IPS-18a (cell line): ENCODE measurements at regions not wholly inside any gene's neighbourhood (a gene's known extent, or its start where the extent isn't known, plus 50 kb on each side); places are given as distances from the start of the nearest gene placed in this dataset.
A peak's percentile ranks its signal among the peaks of the same experiment; 100 is the strongest.

Source experiments
- H3K27ac ChIP-seq: one replicate; pipeline ENCODE4 v1.5.1; 2013; ENCODE audit warnings: low read length
- H3K27me3 ChIP-seq: one replicate; pipeline ENCODE4 v1.6.1; 2013; ENCODE audit warnings: mild to moderate bottlenecking, low read length; ENCODE audit not compliant: control insufficient read depth, insufficient read depth
- H3K36me3 ChIP-seq: one replicate; pipeline ENCODE4 v1.6.1; 2013; ENCODE audit warnings: low read depth, low read length; ENCODE audit not compliant: control insufficient read depth
- H3K4me1 ChIP-seq: one replicate; pipeline ENCODE4 v1.6.1; 2013; ENCODE audit warnings: low read depth, low read length; ENCODE audit not compliant: control insufficient read depth
- H3K4me3 ChIP-seq: one replicate; pipeline ENCODE4 v1.5.1; 2013; ENCODE audit warnings: low read length
- H3K9ac ChIP-seq: one replicate; pipeline ENCODE4 v1.6.1; 2013; ENCODE audit warnings: mild to moderate bottlenecking, low read length, moderate library complexity
- H3K9me3 ChIP-seq: one replicate; pipeline ENCODE4 v1.6.1; 2013; ENCODE audit warnings: low read depth, low read length; ENCODE audit not compliant: control insufficient read depth

GRCh38 chr18:32851936-32852335 lies 79.1 kb upstream of the KLHL14 start:
- Histone ChIP-seq H3K27ac (no peak overlapping the region), H3K4me3 (no peak overlapping the region), H3K27me3 (no peaks in the 10 kb centered on the region), H3K36me3 (no peaks in the 10 kb centered on the region), H3K9me3 (no peaks in the 10 kb centered on the region), H3K4me1 (peaks cover 16% of the 10 kb centered on the region), H3K9ac (no peak overlapping the region)

DNA sequence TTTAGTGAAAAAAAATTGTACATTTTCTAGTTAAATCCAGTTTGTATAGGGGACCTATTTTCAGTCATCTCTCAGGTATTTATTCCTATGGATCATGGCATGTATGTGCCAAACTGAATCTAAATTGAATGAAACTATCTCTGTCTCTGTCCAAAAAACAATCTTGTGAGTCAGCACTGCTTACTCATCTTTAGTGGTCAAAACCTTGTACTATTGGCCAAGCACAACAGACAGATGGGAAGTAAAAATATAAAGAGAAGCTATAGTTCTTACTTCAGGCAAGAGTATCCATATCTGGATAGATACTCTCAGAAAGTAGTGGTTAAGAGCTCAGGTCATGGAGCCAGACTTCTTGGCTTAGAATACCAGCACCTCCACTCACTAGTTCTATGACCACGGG lies 76.0 kb upstream of the KLHL14 start:
- Histone ChIP-seq H3K27ac (no peak overlapping the region), H3K4me1 (peaks cover 17% of the 10 kb centered on the region), H3K27me3 (no peaks in the 10 kb centered on the region), H3K9ac (no peak overlapping the region), H3K9me3 (no peaks in the 10 kb centered on the region), H3K4me3 (no peak overlapping the region), H3K36me3 (no peaks in the 10 kb centered on the region)

GRCh38 chr18:32847691-32848090 lies 74.9 kb upstream of the KLHL14 start:
- no peaks in the 10 kb centered on the region for H3K9me3 ChIP-seq
- no peak overlapping the region for H3K9ac ChIP-seq
- no peak overlapping the region for H3K27ac ChIP-seq
- no peaks in the 10 kb centered on the region for H3K36me3 ChIP-seq
- no peaks in the 10 kb centered on the region for H3K27me3 ChIP-seq
- peaks cover 17% of the 10 kb centered on the region for H3K4me1 ChIP-seq
- H3K4me3 ChIP-seq = peak overlapping the region; percentile 13

- Histone ChIP-seq H3K4me1 (peaks cover 17% of the 10 kb centered on the region), H3K27me3 (no peaks in the 10 kb centered on the region), H3K9ac (no peak overlapping the region), H3K4me3 (no peak overlapping the region), H3K9me3 (no peaks in the 10 kb centered on the region), H3K27ac (no peak overlapping the region), H3K36me3 (no peaks in the 10 kb centered on the region)
Observed at GRCh38 chr18:32846896-32847295, 74.1 kb upstream of the KLHL14 start.

DNA sequence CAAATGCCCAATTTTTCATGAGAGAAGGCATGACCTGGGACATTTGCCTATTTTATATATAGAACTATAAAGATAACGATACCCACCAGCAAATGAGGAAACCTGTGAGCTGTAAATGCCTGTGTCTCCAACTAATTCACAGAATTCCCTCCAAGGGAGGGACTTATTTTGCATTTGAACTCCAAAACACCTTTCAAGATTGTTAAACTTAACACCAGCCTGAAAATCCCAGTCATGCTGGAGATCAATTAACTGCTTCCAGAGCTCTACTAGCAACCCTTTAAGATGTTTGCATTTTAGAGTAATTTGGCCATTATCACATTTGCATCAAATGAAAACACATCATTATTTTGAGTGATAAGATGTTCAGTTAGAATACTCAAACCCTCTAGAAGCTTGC lies 68.1 kb upstream of the KLHL14 start:
- no peaks in the 10 kb centered on the region for H3K9me3 ChIP-seq
- H3K4me1 ChIP-seq = peaks cover 12% of the 10 kb centered on the region
- no peak overlapping the region for H3K9ac ChIP-seq
- no peak overlapping the region for H3K27ac ChIP-seq
- H3K36me3 ChIP-seq = no peaks in the 10 kb centered on the region
- H3K27me3 ChIP-seq = no peaks in the 10 kb centered on the region
- H3K4me3 ChIP-seq = peak overlapping the region; percentile 13

GRCh38 chr18:32835951-32836350 lies 63.1 kb upstream of the KLHL14 start:
- H3K27ac ChIP-seq = no peak overlapping the region
- H3K27me3 ChIP-seq = no peaks in the 10 kb centered on the region
- no peak overlapping the region for H3K9ac ChIP-seq
- no peak overlapping the region for H3K4me3 ChIP-seq
- H3K36me3 ChIP-seq = no peaks in the 10 kb centered on the region
- peaks cover 5% of the 10 kb centered on the region for H3K4me1 ChIP-seq
- no peaks in the 10 kb centered on the region for H3K9me3 ChIP-seq

DNA sequence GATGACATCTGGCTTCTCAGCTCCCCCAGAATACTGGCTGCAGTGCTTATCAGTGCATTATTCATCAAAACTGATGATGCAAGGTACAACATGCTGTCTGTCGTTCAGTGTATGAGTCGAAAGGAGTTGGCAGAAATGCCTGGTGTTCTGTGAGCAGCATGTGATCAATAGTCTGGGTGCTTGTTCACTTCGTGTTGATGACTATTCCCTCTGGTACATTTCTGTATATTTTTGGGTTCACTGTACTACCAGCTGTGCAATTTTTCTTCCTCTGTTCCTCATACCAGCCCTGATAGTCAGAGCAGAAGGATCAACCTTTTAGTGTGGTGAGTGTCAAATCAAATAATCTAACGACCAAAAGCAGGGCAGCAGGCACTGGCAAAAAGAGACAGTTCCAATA lies 59.0 kb upstream of the KLHL14 start:
- no peaks in the 10 kb centered on the region for H3K4me1 ChIP-seq
- no peaks in the 10 kb centered on the region for H3K27me3 ChIP-seq
- no peaks in the 10 kb centered on the region for H3K36me3 ChIP-seq
- H3K9me3 ChIP-seq = no peaks in the 10 kb centered on the region
- H3K4me3 ChIP-seq = no peak overlapping the region
- H3K27ac ChIP-seq = no peak overlapping the region
- H3K9ac ChIP-seq = no peak overlapping the region

DNA sequence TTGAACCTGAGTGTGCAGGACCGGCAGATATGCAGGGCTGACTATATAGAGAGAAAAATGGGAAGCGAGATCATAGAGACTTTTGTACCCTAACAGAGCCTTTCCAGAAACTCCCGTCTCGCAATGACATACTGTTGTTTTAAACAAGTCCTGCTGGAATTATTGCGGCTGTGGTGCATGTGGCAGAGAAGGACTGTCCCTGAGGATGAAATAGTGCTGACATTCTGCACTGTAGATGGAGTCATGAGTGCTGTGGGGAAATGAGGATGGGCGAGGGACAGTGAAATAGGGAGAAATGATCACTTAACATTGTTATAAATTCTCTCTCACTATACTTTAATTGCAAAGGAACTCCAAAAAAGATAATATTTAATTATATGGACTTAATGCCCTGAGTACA lies 50.4 kb upstream of the KLHL14 start:
- no peak overlapping the region for H3K4me3 ChIP-seq
- no peaks in the 10 kb centered on the region for H3K9me3 ChIP-seq
- no peaks in the 10 kb centered on the region for H3K36me3 ChIP-seq
- H3K27ac ChIP-seq = no peak overlapping the region
- no peaks in the 10 kb centered on the region for H3K27me3 ChIP-seq
- H3K4me1 ChIP-seq = no peaks in the 10 kb centered on the region
- no peak overlapping the region for H3K9ac ChIP-seq
